Loucy (cell line): ENCODE measurements at regions not wholly inside any gene's neighbourhood (a gene's known extent, or its start where the extent isn't known, plus 50 kb on each side); places are given as distances from the start of the nearest gene placed in this dataset.

Source experiments
- H2AFZ ChIP-seq: fragments of 200-600 bp; sonication (generic); 2 replicates; pipeline ENCODE4 v1.6.0; 2016; ENCODE audit warnings: antibody characterized with exemption, mild to moderate bottlenecking, low read length, moderate library complexity
- H3F3A ChIP-seq: fragments of 200-600 bp; 2 replicates; pipeline ENCODE4 v1.6.0; 2016; ENCODE audit warnings: antibody characterized with exemption, low read depth, mild to moderate bottlenecking
- H3K27me3 ChIP-seq: fragments of 200-600 bp; sonication (generic); 2 replicates; pipeline ENCODE4 v1.6.1; 2014; ENCODE audit warnings: low read length, mild to moderate bottlenecking; ENCODE audit not compliant: insufficient read depth, poor library complexity, severe bottlenecking
- H3K36me3 ChIP-seq: fragments of 200-600 bp; sonication (generic); 2 replicates; pipeline ENCODE4 v1.6.1; 2016; ENCODE audit warnings: low read length; ENCODE audit not compliant: insufficient read depth
- H3K4me1 ChIP-seq: fragments of 200-600 bp; sonication (generic); 2 replicates; pipeline ENCODE4 v1.5.1; 2014; ENCODE audit warnings: low read length, mild to moderate bottlenecking; ENCODE audit not compliant: insufficient read depth, poor library complexity, severe bottlenecking
- H3K4me2 ChIP-seq: fragments of 200-600 bp; sonication (generic); 2 replicates; pipeline ENCODE4 v1.6.0; 2014; ENCODE audit warnings: antibody characterized with exemption, low read length, low read depth, mild to moderate bottlenecking; ENCODE audit not compliant: poor library complexity, severe bottlenecking
- H3K4me3 ChIP-seq: fragments of 200-600 bp; sonication (generic); 2 replicates; pipeline ENCODE4 v1.5.1; 2014; ENCODE audit warnings: low read length, mild to moderate bottlenecking, mixed read lengths; ENCODE audit not compliant: poor library complexity, severe bottlenecking
- H3K79me2 ChIP-seq: fragments of 200-600 bp; sonication (generic); 2 replicates; pipeline ENCODE4 v1.6.1; 2014; ENCODE audit warnings: low read length; ENCODE audit not compliant: insufficient read depth
- H3K9ac ChIP-seq: fragments of 200-600 bp; sonication (generic); 2 replicates; pipeline ENCODE4 v1.6.0; 2014; ENCODE audit warnings: mild to moderate bottlenecking, low read depth, low read length, moderate library complexity; ENCODE audit not compliant: poor library complexity, severe bottlenecking
- H3K9me2 ChIP-seq: fragments of 200-600 bp; sonication (generic); replicated peaks from 2 replicates; pipeline ENCODE4 v1.6.1; 2016; ENCODE audit warnings: low read depth, low read length, mixed read lengths
- H3K9me3 ChIP-seq: fragments of 200-600 bp; sonication (generic); 2 replicates; pipeline ENCODE4 v1.6.1; 2014; ENCODE audit warnings: mild to moderate bottlenecking, antibody characterized with exemption, low read length, low read depth; ENCODE audit not compliant: insufficient read depth
- H4K20me1 ChIP-seq: fragments of 200-600 bp; sonication (generic); 2 replicates; pipeline ENCODE4 v1.6.0; 2014; ENCODE audit warnings: antibody characterized with exemption, low read length, mild to moderate bottlenecking; ENCODE audit not compliant: insufficient read depth, poor library complexity, severe bottlenecking
- EZH2phosphoT487 ChIP-seq: fragments of 200-600 bp; IDR thresholded peaks from 2 replicates; pipeline ENCODE4 v1.6.1; 2018; ENCODE audit warnings: antibody characterized with exemption, mild to moderate bottlenecking, moderate library complexity, borderline replicate concordance
- TF ChIP-seq, protein P1 (sequence below): fragments of 200-600 bp; sonication (generic); conservative IDR thresholded peaks from 2 replicates; pipeline ENCODE4 v1.5.1; 2014; ENCODE audit warnings: mild to moderate bottlenecking, antibody characterized with exemption, low read length

DNA sequence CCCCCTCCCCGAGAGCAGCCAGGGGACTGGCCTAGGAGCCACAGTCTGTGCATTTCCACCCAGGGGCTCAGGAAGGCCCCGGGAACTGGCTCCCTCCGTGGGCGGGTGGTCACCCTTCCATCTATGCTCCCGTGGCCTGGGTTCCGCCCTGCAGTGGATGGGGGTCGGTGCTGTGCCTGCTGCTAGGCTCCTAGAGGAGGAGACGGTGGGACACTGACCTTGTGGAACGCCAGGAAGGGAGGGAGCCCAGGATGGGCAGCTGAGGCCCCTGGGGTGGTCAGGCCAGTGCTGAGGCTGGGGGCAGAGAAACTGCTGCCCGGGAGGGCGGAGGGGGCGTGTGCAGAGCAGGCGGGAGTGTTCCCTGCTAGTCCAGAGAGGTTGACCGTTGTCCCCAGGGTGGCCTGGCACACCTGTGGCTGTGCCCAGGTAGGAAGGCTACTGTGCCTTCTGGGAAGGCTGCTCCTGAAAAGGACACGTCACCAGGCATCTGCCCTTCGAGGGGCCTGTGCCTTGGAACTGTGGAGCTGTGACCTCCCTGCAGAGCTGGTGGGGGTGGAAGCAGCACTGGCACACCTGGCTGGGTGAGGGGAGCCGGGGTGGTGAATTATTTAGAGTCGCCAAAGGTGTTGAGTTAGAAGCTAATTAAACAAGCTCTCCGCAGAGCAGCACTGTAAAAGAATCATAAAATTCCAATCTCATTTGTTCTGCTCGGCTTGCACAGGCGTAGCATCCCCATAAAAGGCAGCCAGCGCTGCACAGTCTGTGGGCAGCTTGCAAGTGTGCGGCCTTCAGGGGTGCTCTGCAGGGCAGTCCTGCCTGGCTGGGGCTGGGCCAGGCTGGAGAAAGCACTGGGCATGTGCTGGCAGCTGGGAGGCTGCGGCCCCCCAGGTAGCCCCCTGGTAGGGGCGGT lies 145.1 kb downstream of the KIF26A start:
- H3K36me3 ChIP-seq, result no peaks in the 10 kb centered on the region
- H4K20me1 ChIP-seq, result no peaks in the 10 kb centered on the region
- no peaks in the 10 kb centered on the region for H3K9me2 ChIP-seq
- no peak overlapping the region for H3K9ac ChIP-seq
- TF ChIP-seq, protein P1, sequence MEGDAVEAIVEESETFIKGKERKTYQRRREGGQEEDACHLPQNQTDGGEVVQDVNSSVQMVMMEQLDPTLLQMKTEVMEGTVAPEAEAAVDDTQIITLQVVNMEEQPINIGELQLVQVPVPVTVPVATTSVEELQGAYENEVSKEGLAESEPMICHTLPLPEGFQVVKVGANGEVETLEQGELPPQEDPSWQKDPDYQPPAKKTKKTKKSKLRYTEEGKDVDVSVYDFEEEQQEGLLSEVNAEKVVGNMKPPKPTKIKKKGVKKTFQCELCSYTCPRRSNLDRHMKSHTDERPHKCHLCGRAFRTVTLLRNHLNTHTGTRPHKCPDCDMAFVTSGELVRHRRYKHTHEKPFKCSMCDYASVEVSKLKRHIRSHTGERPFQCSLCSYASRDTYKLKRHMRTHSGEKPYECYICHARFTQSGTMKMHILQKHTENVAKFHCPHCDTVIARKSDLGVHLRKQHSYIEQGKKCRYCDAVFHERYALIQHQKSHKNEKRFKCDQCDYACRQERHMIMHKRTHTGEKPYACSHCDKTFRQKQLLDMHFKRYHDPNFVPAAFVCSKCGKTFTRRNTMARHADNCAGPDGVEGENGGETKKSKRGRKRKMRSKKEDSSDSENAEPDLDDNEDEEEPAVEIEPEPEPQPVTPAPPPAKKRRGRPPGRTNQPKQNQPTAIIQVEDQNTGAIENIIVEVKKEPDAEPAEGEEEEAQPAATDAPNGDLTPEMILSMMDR, result no peak
- TF ChIP-seq EZH2phosphoT487, result no peak
- H3K9me3 ChIP-seq, result no peaks in the 10 kb centered on the region
- H2AFZ ChIP-seq, result no peak overlapping the region
- H3K79me2 ChIP-seq, result no peaks in the 10 kb centered on the region
- H3K4me2 ChIP-seq, result no peak overlapping the region
- H3F3A ChIP-seq, result no peaks in the 10 kb centered on the region
- H3K4me1 ChIP-seq, result no peaks in the 10 kb centered on the region
- H3K4me3 ChIP-seq, result no peak overlapping the region
- no peaks in the 10 kb centered on the region for H3K27me3 ChIP-seq

DNA sequence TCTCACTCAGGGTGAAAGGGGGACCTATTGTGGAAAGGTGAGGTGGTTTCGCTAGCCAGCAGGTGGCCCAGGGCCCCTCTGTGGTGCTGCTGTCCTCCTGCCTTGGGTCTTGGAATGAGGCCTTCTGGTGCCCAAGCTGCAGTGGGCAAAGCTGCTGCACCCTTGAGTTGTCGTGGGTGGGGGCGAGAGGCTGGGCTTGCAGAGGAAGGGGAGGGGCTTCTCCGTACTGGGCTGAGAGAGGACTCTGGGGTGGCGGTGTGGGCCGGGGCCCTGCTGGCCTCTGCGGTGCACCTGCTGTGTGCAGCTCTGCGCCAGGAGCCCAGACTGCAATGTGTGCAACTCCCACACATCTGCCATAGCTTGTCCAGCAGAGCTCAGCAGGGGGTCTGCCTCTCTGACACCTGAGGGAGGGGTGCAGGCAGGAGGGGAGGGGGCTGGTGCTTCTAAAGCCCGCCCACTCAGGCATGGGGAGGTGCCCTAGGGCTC lies 145.8 kb downstream of the KIF26A start:
- H3K79me2 ChIP-seq, result no peaks in the 10 kb centered on the region
- no peak overlapping the region for H3K9ac ChIP-seq
- no peaks in the 10 kb centered on the region for H3K4me1 ChIP-seq
- no peak overlapping the region for H3K4me3 ChIP-seq
- H3K9me2 ChIP-seq, result no peaks in the 10 kb centered on the region
- H3K36me3 ChIP-seq, result no peaks in the 10 kb centered on the region
- no peaks in the 10 kb centered on the region for H4K20me1 ChIP-seq
- H3K27me3 ChIP-seq, result no peaks in the 10 kb centered on the region
- TF ChIP-seq EZH2phosphoT487, result no peak
- TF ChIP-seq, protein P1, result no peak
- H3K4me2 ChIP-seq, result no peak overlapping the region
- no peaks in the 10 kb centered on the region for H3F3A ChIP-seq
- no peaks in the 10 kb centered on the region for H3K9me3 ChIP-seq
- no peak overlapping the region for H2AFZ ChIP-seq

DNA sequence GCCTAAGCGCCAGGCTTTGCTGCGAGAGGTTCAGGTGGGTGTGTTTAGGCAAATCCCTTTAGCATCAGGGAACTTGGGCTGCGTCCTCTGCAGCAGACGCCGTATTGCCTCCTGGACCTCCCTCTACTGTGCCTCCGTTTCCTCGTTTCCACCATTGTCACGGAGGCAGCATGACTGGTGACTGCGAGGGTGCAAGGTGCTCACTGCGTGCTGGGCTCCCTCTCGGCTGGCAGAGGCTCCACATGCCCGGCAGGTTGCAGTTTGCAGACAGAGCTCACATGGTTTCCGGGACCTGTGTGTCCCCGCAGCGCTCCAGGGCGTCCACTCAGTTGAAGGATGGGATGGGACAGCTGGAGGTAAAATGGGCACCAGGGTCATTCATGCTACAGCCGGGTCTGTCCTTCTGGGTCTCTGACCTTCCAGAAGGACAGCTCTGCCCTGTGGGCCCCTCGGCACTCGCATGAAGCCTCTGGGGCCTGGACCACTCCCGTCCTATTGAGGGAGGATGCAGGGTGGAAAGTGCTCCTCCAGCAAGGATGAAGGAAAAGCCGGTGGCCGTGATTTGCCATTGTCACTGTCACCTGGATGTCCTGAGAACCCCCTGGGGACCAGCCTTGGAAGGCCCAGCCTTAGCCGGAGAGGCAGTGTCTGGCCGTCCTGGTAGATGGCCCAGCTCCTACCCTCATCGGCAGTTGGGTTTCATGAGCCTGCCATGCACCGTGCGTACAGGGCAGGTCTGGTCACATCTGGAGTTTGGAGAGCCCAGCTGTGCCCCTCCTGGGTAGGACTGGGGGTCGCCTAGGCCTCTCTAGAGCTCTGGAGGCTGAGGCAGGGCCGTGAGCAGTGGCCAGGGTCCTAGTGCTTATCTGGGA lies 146.5 kb downstream of the KIF26A start:
- H3K9me3 ChIP-seq, result no peaks in the 10 kb centered on the region
- no peaks in the 10 kb centered on the region for H3F3A ChIP-seq
- no peak overlapping the region for H2AFZ ChIP-seq
- H3K4me2 ChIP-seq, result no peak overlapping the region
- H3K4me3 ChIP-seq, result no peak overlapping the region
- no peaks in the 10 kb centered on the region for H3K36me3 ChIP-seq
- H3K4me1 ChIP-seq, result no peaks in the 10 kb centered on the region
- no peaks in the 10 kb centered on the region for H3K27me3 ChIP-seq
- no peaks in the 10 kb centered on the region for H4K20me1 ChIP-seq
- H3K9ac ChIP-seq, result no peak overlapping the region
- no peaks in the 10 kb centered on the region for H3K9me2 ChIP-seq
- H3K79me2 ChIP-seq, result no peaks in the 10 kb centered on the region
- no peak for TF ChIP-seq EZH2phosphoT487
- TF ChIP-seq, protein P1, result no peak
